Central memory CD8-positive, alpha-beta T cell (primary cell): ENCODE measurements at regions not wholly inside any gene's neighbourhood (a gene's known extent, or its start where the extent isn't known, plus 50 kb on each side); places are given as distances from the start of the nearest gene placed in this dataset.

Experiments used
- ATAC-seq: fragments of 150-1000 bp; cut with Tn5 transposase; replicated peaks from 2 replicates; pipeline ENCODE4 v1.10.0; 2022; ENCODE audit warnings: mild to moderate bottlenecking, moderate FRiP score, moderate number of reproducible peaks; ENCODE audit not compliant: poor library complexity, severe bottlenecking; ENCODE audit errors: extremely low read depth
- DNase-seq, 2 donors: peaks; one replicate each; pipeline ENCODE4 v3.0.0; 2021; ENCODE audit warnings: low spot score in 2 of 2
- H3K27ac Mint-ChIP-seq: one replicate; pipeline ENCODE4 v1.8.0; 2022; ENCODE audit warnings: low read depth, mild to moderate bottlenecking, moderate library complexity, mixed read lengths
- H3K27me3 Mint-ChIP-seq: one replicate; pipeline ENCODE4 v1.8.0; 2022; ENCODE audit warnings: mixed read lengths
- H3K36me3 Mint-ChIP-seq: one replicate; pipeline ENCODE4 v1.8.0; 2022; ENCODE audit warnings: mild to moderate bottlenecking, moderate library complexity, mixed read lengths; ENCODE audit not compliant: insufficient read depth
- H3K4me1 Mint-ChIP-seq: one replicate; pipeline ENCODE4 v1.8.0; 2022; ENCODE audit warnings: mixed read lengths
- H3K4me3 Mint-ChIP-seq: one replicate; pipeline ENCODE4 v1.8.0; 2022; ENCODE audit warnings: mild to moderate bottlenecking, moderate library complexity, mixed read lengths
- H3K9me3 Mint-ChIP-seq: one replicate; pipeline ENCODE4 v1.8.0; 2022; ENCODE audit warnings: mixed read lengths

- Mint-ChIP-seq H3K4me1 (no peaks in the 10 kb centered on the region), H3K36me3 (no peaks in the 10 kb centered on the region), H3K27ac (no peak overlapping the region), H3K4me3 (no peak overlapping the region), H3K9me3 (no peaks in the 10 kb centered on the region), H3K27me3 (peaks cover 11% of the 10 kb centered on the region)
- DNase-seq (no peak), ATAC-seq (no peak)
Measured at GRCh38 chr12:115823635-115824034, 453.9 kb downstream of the MED13L start.

- H3K36me3 Mint-ChIP-seq, result no peaks in the 10 kb centered on the region
- no peak for ATAC-seq
- no peak overlapping the region for H3K27ac Mint-ChIP-seq
- no peaks in the 10 kb centered on the region for H3K9me3 Mint-ChIP-seq
- H3K4me3 Mint-ChIP-seq, result no peak overlapping the region
- DNase-seq, result no peak
- H3K27me3 Mint-ChIP-seq, result peaks cover 33% of the 10 kb centered on the region
- no peaks in the 10 kb centered on the region for H3K4me1 Mint-ChIP-seq
Measured at GRCh38 chr12:115820656-115821055, 456.8 kb downstream of the MED13L start.

DNA sequence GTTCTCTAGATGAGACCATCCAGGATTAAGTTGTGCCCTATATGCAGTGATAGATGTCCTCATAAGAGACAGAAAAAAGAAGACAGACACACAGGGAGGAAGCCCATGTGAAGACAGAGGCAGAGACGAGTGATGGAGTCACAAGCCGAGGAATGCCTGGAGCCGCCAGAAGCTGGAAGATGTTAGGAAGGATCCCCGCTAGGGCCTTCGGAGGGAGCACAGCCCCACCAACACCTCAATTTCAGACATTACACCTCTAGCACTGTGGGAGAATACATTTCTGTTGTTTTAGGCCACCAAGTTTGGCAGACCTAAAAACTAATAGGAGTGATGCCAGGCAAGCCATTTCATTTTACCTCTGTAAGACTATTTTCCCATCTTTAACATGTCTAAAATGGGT, 458.5 kb downstream of the MED13L start:
- Mint-ChIP-seq H3K36me3 (no peaks in the 10 kb centered on the region), H3K4me3 (no peak overlapping the region), H3K9me3 (no peaks in the 10 kb centered on the region), H3K27me3 (peaks cover 31% of the 10 kb centered on the region), H3K4me1 (no peaks in the 10 kb centered on the region), H3K27ac (no peak overlapping the region)
- DNase-seq (no peak), ATAC-seq (no peak)

- H3K27ac Mint-ChIP-seq, result no peak overlapping the region
- no peak overlapping the region for H3K4me3 Mint-ChIP-seq
- DNase-seq, result no peak
- H3K27me3 Mint-ChIP-seq, result peaks cover 22% of the 10 kb centered on the region
- no peaks in the 10 kb centered on the region for H3K36me3 Mint-ChIP-seq
- H3K4me1 Mint-ChIP-seq, result no peaks in the 10 kb centered on the region
- peaks cover 5% of the 10 kb centered on the region for H3K9me3 Mint-ChIP-seq
- no peak for ATAC-seq
Measured at GRCh38 chr12:115817389-115817788, 460.1 kb downstream of the MED13L start.

- no peak for ATAC-seq
- no peaks in the 10 kb centered on the region for H3K4me1 Mint-ChIP-seq
Measured at GRCh38 chr12:115815924-115816323, 461.6 kb downstream of the MED13L start.

GRCh38 chr12:115813256-115813655, 464.2 kb downstream of the MED13L start:
- Mint-ChIP-seq H3K27me3 (peaks cover 27% of the 10 kb centered on the region), H3K9me3 (peaks cover 14% of the 10 kb centered on the region), H3K27ac (no peak overlapping the region), H3K4me1 (no peaks in the 10 kb centered on the region), H3K4me3 (no peak overlapping the region), H3K36me3 (no peaks in the 10 kb centered on the region)
- DNase-seq, result no peak
- ATAC-seq, result no peak

More at GRCh38 chr12:115815924-115816323, 461.6 kb downstream of the MED13L start:
- no peaks in the 10 kb centered on the region for H3K36me3 Mint-ChIP-seq
- H3K27ac Mint-ChIP-seq, result no peak overlapping the region
- no peak overlapping the region for H3K4me3 Mint-ChIP-seq
- peaks cover 22% of the 10 kb centered on the region for H3K27me3 Mint-ChIP-seq
- peaks cover 6% of the 10 kb centered on the region for H3K9me3 Mint-ChIP-seq
- no peak for DNase-seq

- Mint-ChIP-seq H3K27me3 (peaks cover 16% of the 10 kb centered on the region), H3K36me3 (no peaks in the 10 kb centered on the region), H3K4me3 (no peak overlapping the region), H3K27ac (no peak overlapping the region), H3K9me3 (peaks cover 14% of the 10 kb centered on the region), H3K4me1 (no peaks in the 10 kb centered on the region)
- DNase-seq, result no peak
- ATAC-seq, result no peak
Measured at GRCh38 chr12:115811929-115812328, 465.6 kb downstream of the MED13L start.

GRCh38 chr12:115811045-115811444, 466.4 kb downstream of the MED13L start:
- Mint-ChIP-seq H3K4me3 (no peak overlapping the region), H3K27me3 (peaks cover 8% of the 10 kb centered on the region), H3K9me3 (peaks cover 14% of the 10 kb centered on the region), H3K4me1 (no peaks in the 10 kb centered on the region), H3K36me3 (no peaks in the 10 kb centered on the region), H3K27ac (no peak overlapping the region)
- DNase-seq (no peak), ATAC-seq (no peak)

DNA sequence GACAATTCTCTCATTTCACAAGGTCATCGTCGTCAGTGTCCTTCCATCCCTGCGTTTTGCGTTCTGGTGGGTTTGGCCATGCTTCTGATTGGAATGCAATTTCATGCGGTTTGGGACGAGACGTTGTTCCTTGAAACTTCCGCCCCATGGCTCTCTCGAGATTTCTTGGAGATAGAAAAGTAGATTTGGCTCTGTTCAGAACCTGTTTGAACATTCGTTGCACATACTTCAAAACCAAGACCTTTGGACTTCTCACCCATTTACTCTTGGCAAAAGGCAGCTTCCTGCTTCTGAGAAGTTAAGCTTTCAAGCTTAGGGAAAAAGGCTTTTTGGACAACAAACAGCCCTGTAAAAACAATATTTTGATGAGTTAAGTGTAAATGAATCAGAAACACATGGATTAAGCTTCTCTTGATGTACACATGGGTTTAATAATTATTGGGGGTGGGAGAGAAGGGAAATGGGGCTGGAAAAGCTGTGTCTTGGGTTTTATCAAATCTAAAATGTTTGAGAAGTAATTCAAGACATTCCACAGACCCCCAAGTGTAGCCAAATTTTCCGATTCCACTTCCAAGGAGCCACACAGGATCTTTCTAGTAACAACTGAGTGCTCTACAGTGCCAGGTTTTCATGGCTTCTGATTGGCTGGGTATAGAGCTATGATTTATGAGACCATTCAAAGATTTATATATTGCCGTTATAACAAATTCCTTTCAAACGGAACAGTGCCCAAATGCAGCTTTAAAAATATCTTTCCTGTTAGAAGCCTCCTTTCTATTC, 467.2 kb downstream of the MED13L start:
- no peak for ATAC-seq
- no peaks in the 10 kb centered on the region for H3K36me3 Mint-ChIP-seq
- H3K4me1 Mint-ChIP-seq, result no peaks in the 10 kb centered on the region
- H3K4me3 Mint-ChIP-seq, result no peak overlapping the region
- DNase-seq, result no peak
- peaks cover 14% of the 10 kb centered on the region for H3K9me3 Mint-ChIP-seq
- H3K27ac Mint-ChIP-seq, result no peak overlapping the region
- peaks cover 8% of the 10 kb centered on the region for H3K27me3 Mint-ChIP-seq

DNA sequence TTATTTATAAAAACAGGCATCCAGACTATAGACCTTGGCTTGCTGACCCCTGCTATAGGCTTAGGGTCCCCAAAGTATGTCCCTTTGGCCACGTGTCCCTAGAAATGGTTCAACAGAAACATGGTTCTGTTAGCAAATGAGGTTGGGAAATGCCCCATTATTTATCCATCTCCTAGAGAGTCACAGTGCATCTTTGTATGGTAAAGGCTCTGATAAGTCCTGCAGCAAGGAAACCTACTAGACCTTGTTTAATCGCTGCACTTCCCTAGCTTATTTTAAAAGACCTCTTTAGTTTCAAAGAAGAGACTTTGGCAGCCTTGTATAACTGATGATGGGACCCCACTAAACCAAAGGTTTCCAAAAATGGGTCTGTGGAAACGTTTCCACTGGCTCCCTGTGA, 471.5 kb downstream of the MED13L start:
- peaks cover 8% of the 10 kb centered on the region for H3K9me3 Mint-ChIP-seq
- H3K27me3 Mint-ChIP-seq, result peaks cover 8% of the 10 kb centered on the region
- no peaks in the 10 kb centered on the region for H3K36me3 Mint-ChIP-seq
- DNase-seq (no peak), ATAC-seq (no peak)
- no peak overlapping the region for H3K4me3 Mint-ChIP-seq
- H3K27ac Mint-ChIP-seq, result no peak overlapping the region
- no peaks in the 10 kb centered on the region for H3K4me1 Mint-ChIP-seq

- Mint-ChIP-seq H3K4me3 (no peak overlapping the region), H3K4me1 (no peaks in the 10 kb centered on the region), H3K27ac (no peak overlapping the region), H3K27me3 (no peaks in the 10 kb centered on the region), H3K9me3 (peaks cover 5% of the 10 kb centered on the region), H3K36me3 (no peaks in the 10 kb centered on the region)
- DNase-seq, result no peak
- no peak for ATAC-seq
Measured at GRCh38 chr12:115802767-115803166, 474.7 kb downstream of the MED13L start.

GRCh38 chr12:115801871-115802270, 475.6 kb downstream of the MED13L start:
- H3K36me3 Mint-ChIP-seq, result no peaks in the 10 kb centered on the region
- H3K4me3 Mint-ChIP-seq, result no peak overlapping the region
- no peak for DNase-seq
- H3K4me1 Mint-ChIP-seq, result no peaks in the 10 kb centered on the region
- peaks cover 5% of the 10 kb centered on the region for H3K9me3 Mint-ChIP-seq
- no peaks in the 10 kb centered on the region for H3K27me3 Mint-ChIP-seq
- no peak for ATAC-seq
- no peak overlapping the region for H3K27ac Mint-ChIP-seq

GRCh38 chr12:115799610-115800009, 477.9 kb downstream of the MED13L start:
- Mint-ChIP-seq H3K36me3 (no peaks in the 10 kb centered on the region), H3K4me1 (no peaks in the 10 kb centered on the region), H3K27ac (no peak overlapping the region), H3K27me3 (peaks cover 10% of the 10 kb centered on the region), H3K4me3 (no peak overlapping the region), H3K9me3 (peaks cover 5% of the 10 kb centered on the region)
- no peak for ATAC-seq
- no peak for DNase-seq
